Sigmoid colon (tissue), 6 donors: ENCODE measurements at regions not wholly inside any gene's neighbourhood (a gene's known extent, or its start where the extent isn't known, plus 50 kb on each side); places are given as distances from the start of the nearest gene placed in this dataset.
A peak's percentile ranks its signal among the peaks of the same experiment; 100 is the strongest.

Source experiments
- DNase-seq: peaks from one replicate; pipeline ENCODE4 v3.0.0-alpha.2; 2019
- H3K27ac ChIP-seq, 4 donors: fragments of 200-600 bp; sonication (generic); one replicate each; pipeline ENCODE4 v1.5.1; 2016 to 2019; ENCODE audit warnings: mild to moderate bottlenecking in 1 of 4
- H3K27me3 ChIP-seq, 3 donors: fragments of 200-600 bp; sonication (generic); one replicate each; pipeline ENCODE4 v1.5.1; 2019; ENCODE audit warnings: mild to moderate bottlenecking in 1 of 3
- H3K36me3 ChIP-seq, 4 donors: fragments of 200-600 bp; sonication (generic); one replicate each; pipeline ENCODE4 v1.5.1; 2016 to 2019
- H3K4me1 ChIP-seq, 4 donors: fragments of 200-600 bp; sonication (generic); one replicate each; pipeline ENCODE4 v1.5.1; 2017 to 2019
- H3K4me3 ChIP-seq, 4 donors: fragments of 200-600 bp; sonication (generic); one replicate each; pipeline ENCODE4 v1.5.1; 2017 to 2019; ENCODE audit warnings: mild to moderate bottlenecking in 2 of 4, moderate library complexity in 1 of 4
- H3K9me3 ChIP-seq, 4 donors: fragments of 200-600 bp in 3 of 4; sonication (generic) in 3 of 4; one replicate each; pipeline versions ENCODE4 v1.5.1 to v1.6.1; 2013 to 2019
- EP300 ChIP-seq, 4 donors: sonication (generic); formaldehyde crosslinking; IDR thresholded peaks; one replicate each; pipeline ENCODE4 v1.6.1; 2017; ENCODE audit warnings: antibody characterized with exemption in 4 of 4
- POLR2A ChIP-seq, 2 donors: fragments of 450-650 bp; IDR thresholded peaks; one replicate each; pipeline ENCODE4 v1.6.1; 2016; ENCODE audit warnings: antibody characterized with exemption in 2 of 2, mild to moderate bottlenecking in 2 of 2, moderate library complexity in 2 of 2
- POLR2AphosphoS5 ChIP-seq, 4 donors: sonication (generic); formaldehyde crosslinking; IDR thresholded peaks; one replicate each; pipeline ENCODE4 v1.6.1; 2017; ENCODE audit warnings: antibody characterized with exemption in 4 of 4
- WGBS, 2 donors: extraction: QIAGEN DNeasy Blood & Tissue Kit; methylation state at CpG; one replicate each; pipeline ENCODE4 v1.1.7; 2013; 5-methylcytosine and 5-hydroxymethylcytosine counted together
- intact Hi-C: fragments of 100-400 bp; cut with DNase I; formaldehyde crosslinking; loops from one replicate; pipeline ENCODE4 v1.15.1; 2023
- TF ChIP-seq, protein P1 (sequence below), 4 experiments: fragments of 450-650 bp in 3 of 4; fragments of 200-600 bp in 1 of 4; IDR thresholded peaks; one replicate each; pipeline ENCODE4 v1.5.1; 2016 to 2019; ENCODE audit warnings: antibody characterized with exemption in 4 of 4, mild to moderate bottlenecking in 3 of 4, moderate library complexity in 2 of 4
- donor health status: healthy with polysubstance abuse.
- donor health status: healthy.

- DNase-seq: no peak
- intact Hi-C loops: no loop called here
- WGBS, 2 donors: 62 to 70% methylated on average over 6 of the region's 6 CpGs
- H3K36me3 ChIP-seq: no peaks in the 10 kb centered on the region
- H3K27ac ChIP-seq: peak overlapping the region; percentile 48 to 83 (median 74)
- H3K4me3 ChIP-seq: no peak overlapping the region
- peaks cover 2 to 69% (median 66%) of the 10 kb centered on the region in 4 donors for H3K4me1 ChIP-seq
- TF ChIP-seq POLR2A (IDR thresholded peaks at IDR 0.05) (no peak), POLR2AphosphoS5 (IDR thresholded peaks at IDR 0.05) (no peak), EP300 (IDR thresholded peaks at IDR 0.05) (no peak)
- TF ChIP-seq, protein P1, sequence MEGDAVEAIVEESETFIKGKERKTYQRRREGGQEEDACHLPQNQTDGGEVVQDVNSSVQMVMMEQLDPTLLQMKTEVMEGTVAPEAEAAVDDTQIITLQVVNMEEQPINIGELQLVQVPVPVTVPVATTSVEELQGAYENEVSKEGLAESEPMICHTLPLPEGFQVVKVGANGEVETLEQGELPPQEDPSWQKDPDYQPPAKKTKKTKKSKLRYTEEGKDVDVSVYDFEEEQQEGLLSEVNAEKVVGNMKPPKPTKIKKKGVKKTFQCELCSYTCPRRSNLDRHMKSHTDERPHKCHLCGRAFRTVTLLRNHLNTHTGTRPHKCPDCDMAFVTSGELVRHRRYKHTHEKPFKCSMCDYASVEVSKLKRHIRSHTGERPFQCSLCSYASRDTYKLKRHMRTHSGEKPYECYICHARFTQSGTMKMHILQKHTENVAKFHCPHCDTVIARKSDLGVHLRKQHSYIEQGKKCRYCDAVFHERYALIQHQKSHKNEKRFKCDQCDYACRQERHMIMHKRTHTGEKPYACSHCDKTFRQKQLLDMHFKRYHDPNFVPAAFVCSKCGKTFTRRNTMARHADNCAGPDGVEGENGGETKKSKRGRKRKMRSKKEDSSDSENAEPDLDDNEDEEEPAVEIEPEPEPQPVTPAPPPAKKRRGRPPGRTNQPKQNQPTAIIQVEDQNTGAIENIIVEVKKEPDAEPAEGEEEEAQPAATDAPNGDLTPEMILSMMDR (IDR thresholded peaks at IDR 0.05): no peak
- H3K27me3 ChIP-seq: no peaks in the 10 kb centered on the region
- no peaks in the 10 kb centered on the region for H3K9me3 ChIP-seq
Observed at GRCh38 chr2:217437290-217437870, 565.4 kb downstream of the TNS1 start.

- TF ChIP-seq POLR2A (IDR thresholded peaks at IDR 0.05) (no peak), POLR2AphosphoS5 (IDR thresholded peaks at IDR 0.05) (no peak), EP300 (IDR thresholded peaks at IDR 0.05) (no peak)
- TF ChIP-seq, protein P1 (IDR thresholded peaks at IDR 0.05): no peak
- H3K27ac ChIP-seq: peak overlapping the region; percentile 43 to 83 (median 74)
- WGBS, 2 donors: 77 to 80% methylated on average over 5 of the region's 5 CpGs
Observed at GRCh38 chr2:217436386-217436785, 566.4 kb downstream of the TNS1 start.

GRCh38 chr2:217434180-217434975 lies 568.4 kb downstream of the TNS1 start:
- no peaks in the 10 kb centered on the region for H3K27me3 ChIP-seq
- peak overlapping the region in 2 of 4 donors; percentile 5 to 25 for H3K4me3 ChIP-seq
- TF ChIP-seq POLR2A (IDR thresholded peaks at IDR 0.05): no peak
- TF ChIP-seq POLR2AphosphoS5 (IDR thresholded peaks at IDR 0.05): peak; percentile 63 to 85 (median 78)
- H3K4me1 ChIP-seq: peaks cover 2 to 86% (median 85%) of the 10 kb centered on the region in 4 donors
- H3K27ac ChIP-seq: peak overlapping the region; percentile 74 to 83 (median 80)
- peak; percentile 98 for DNase-seq
- H3K9me3 ChIP-seq: no peaks in the 10 kb centered on the region
- no peaks in the 10 kb centered on the region for H3K36me3 ChIP-seq
- WGBS, 2 donors: 41 to 44% methylated on average over 8 of the region's 8 CpGs
- intact Hi-C loops: loop anchor here (5.0 kb wide), 2 partner anchors 182 to 742 kb away; no protein-coding TSS in a partner anchor

More at GRCh38 chr2:217436386-217436785, 566.4 kb downstream of the TNS1 start:
- intact Hi-C loops: no loop called here
- Histone ChIP-seq H3K9me3 (no peaks in the 10 kb centered on the region), H3K4me1 (peaks cover 2 to 79% (median 75%) of the 10 kb centered on the region in 4 donors), H3K36me3 (no peaks in the 10 kb centered on the region), H3K27me3 (no peaks in the 10 kb centered on the region), H3K4me3 (no peak overlapping the region)
- DNase-seq: no peak

- no peaks in the 10 kb centered on the region for H3K9me3 ChIP-seq
- WGBS, 2 donors: 82 to 86% methylated on average over 6 of the region's 6 CpGs
- peak overlapping the region; percentile 74 to 83 (median 80) for H3K27ac ChIP-seq
- peak overlapping the region in 3 of 4 donors; percentile 7 to 25 (median 24) for H3K4me3 ChIP-seq
- H3K27me3 ChIP-seq: no peaks in the 10 kb centered on the region
- intact Hi-C loops: loop anchor here (5.0 kb wide), 2 partner anchors 181 to 741 kb away; no protein-coding TSS in a partner anchor
- no peaks in the 10 kb centered on the region for H3K36me3 ChIP-seq
- peaks cover 2 to 91% (median 87%) of the 10 kb centered on the region in 4 donors for H3K4me1 ChIP-seq
- TF ChIP-seq EP300 (IDR thresholded peaks at IDR 0.05) (no peak), POLR2AphosphoS5 (IDR thresholded peaks at IDR 0.05) (peak in 2 of 4 donors; percentile 14 to 63)
- no peak for DNase-seq
Observed at GRCh38 chr2:217433522-217433921, 569.3 kb downstream of the TNS1 start.

GRCh38 chr2:217431577-217432269 lies 571.1 kb downstream of the TNS1 start:
- intact Hi-C loops: loop anchor here (5.0 kb wide), 2 partner anchors 179 to 739 kb away; no protein-coding TSS in a partner anchor
- Histone ChIP-seq H3K36me3 (no peaks in the 10 kb centered on the region), H3K9me3 (no peaks in the 10 kb centered on the region), H3K4me3 (no peak overlapping the region), H3K27ac (peak overlapping the region; percentile 66 to 83 (median 78)), H3K27me3 (no peaks in the 10 kb centered on the region), H3K4me1 (peaks cover 2 to 82% (median 74%) of the 10 kb centered on the region in 4 donors)
- TF ChIP-seq POLR2AphosphoS5 (IDR thresholded peaks at IDR 0.05) (no peak), EP300 (IDR thresholded peaks at IDR 0.05) (no peak), POLR2A (IDR thresholded peaks at IDR 0.05) (no peak)
- TF ChIP-seq, protein P1 (IDR thresholded peaks at IDR 0.05): no peak
- WGBS, 2 donors: 72 to 73% methylated on average over 7 of the region's 7 CpGs
- DNase-seq: no peak
